ENCODE measurements at regions not wholly inside any gene's neighbourhood (a gene's known extent, or its start where the extent isn't known, plus 50 kb on each side); places are given as distances from the start of the nearest gene placed in this dataset.
"Not testable (repeated sequence)": the region's sequence is repeated elsewhere in the genome, so short reads cannot be mapped to it uniquely, and the experiment has no call there.

GRCh38 chr12:128109236-128109635, 157.7 kb upstream of the TMEM132C start:
- DNase-seq (ENCODE audit: low read depth, low spot score) = no peak

- DNase-seq (ENCODE audit: low read depth, low spot score) = no peak
Observed at GRCh38 chr12:128109636-128110035, 157.3 kb upstream of the TMEM132C start.

- no peak for DNase-seq (ENCODE audit: low read depth, low spot score)
Observed at GRCh38 chr12:128111333-128111732, 155.6 kb upstream of the TMEM132C start.

GRCh38 chr12:128111951-128112350, 155.0 kb upstream of the TMEM132C start:
- no peak for DNase-seq (ENCODE audit: low read depth, low spot score)

GRCh38 chr12:128113250-128113649, 153.7 kb upstream of the TMEM132C start:
- not testable (repeated sequence) for DNase-seq (ENCODE audit: low read depth, low spot score)

- DNase-seq (ENCODE audit: low read depth, low spot score) = no peak
Observed at GRCh38 chr12:128114485-128114884, 152.5 kb upstream of the TMEM132C start.

GRCh38 chr12:128116537-128116936, 150.4 kb upstream of the TMEM132C start:
- no peak for DNase-seq (ENCODE audit: low read depth, low spot score)

- no peak for DNase-seq (ENCODE audit: low read depth, low spot score)
Observed at GRCh38 chr12:128120035-128120434, 146.9 kb upstream of the TMEM132C start.

GRCh38 chr12:128121424-128121823, 145.5 kb upstream of the TMEM132C start:
- DNase-seq (ENCODE audit: low read depth, low spot score) = no peak

GRCh38 chr12:128123096-128123495, 143.9 kb upstream of the TMEM132C start:
- DNase-seq (ENCODE audit: low read depth, low spot score) = no peak

- DNase-seq (ENCODE audit: low read depth, low spot score) = no peak
Observed at GRCh38 chr12:128131955-128132354, 135.0 kb upstream of the TMEM132C start.

GRCh38 chr12:128133321-128134073, 133.5 kb upstream of the TMEM132C start:
- no peak for DNase-seq (ENCODE audit: low read depth, low spot score)

GRCh38 chr12:128137140-128137539, 129.8 kb upstream of the TMEM132C start:
- DNase-seq (ENCODE audit: low read depth, low spot score) = no peak

- no peak for DNase-seq (ENCODE audit: low read depth, low spot score)
Observed at GRCh38 chr12:128138125-128138524, 128.8 kb upstream of the TMEM132C start.

GRCh38 chr12:128140551-128140950, 126.4 kb upstream of the TMEM132C start:
- DNase-seq (ENCODE audit: low read depth, low spot score) = no peak

- no peak for DNase-seq (ENCODE audit: low read depth, low spot score)
Observed at GRCh38 chr12:128150961-128151360, 116.0 kb upstream of the TMEM132C start.

- no peak for DNase-seq (ENCODE audit: low read depth, low spot score)
Observed at GRCh38 chr12:128155571-128155970, 111.4 kb upstream of the TMEM132C start.

GRCh38 chr12:128163086-128163485, 103.9 kb upstream of the TMEM132C start:
- DNase-seq (ENCODE audit: low read depth, low spot score) = no peak

- DNase-seq (ENCODE audit: low read depth, low spot score) = no peak
Observed at GRCh38 chr12:128164533-128164932, 102.4 kb upstream of the TMEM132C start.

GRCh38 chr12:128165387-128165786, 101.6 kb upstream of the TMEM132C start:
- no peak for DNase-seq (ENCODE audit: low read depth, low spot score)

GRCh38 chr12:128168273-128168672, 98.7 kb upstream of the TMEM132C start:
- no peak for DNase-seq (ENCODE audit: low read depth, low spot score)

GRCh38 chr12:128170181-128170580, 96.8 kb upstream of the TMEM132C start:
- no peak for DNase-seq (ENCODE audit: low read depth, low spot score)

- DNase-seq (ENCODE audit: low read depth, low spot score) = no peak
Observed at GRCh38 chr12:128178565-128178964, 88.4 kb upstream of the TMEM132C start.

- DNase-seq (ENCODE audit: low read depth, low spot score) = no peak
Observed at GRCh38 chr12:128178966-128179365, 88.0 kb upstream of the TMEM132C start.
